ENCODE measurements at regions not wholly inside any gene's neighbourhood (a gene's known extent, or its start where the extent isn't known, plus 50 kb on each side); places are given as distances from the start of the nearest gene placed in this dataset.

DNA sequence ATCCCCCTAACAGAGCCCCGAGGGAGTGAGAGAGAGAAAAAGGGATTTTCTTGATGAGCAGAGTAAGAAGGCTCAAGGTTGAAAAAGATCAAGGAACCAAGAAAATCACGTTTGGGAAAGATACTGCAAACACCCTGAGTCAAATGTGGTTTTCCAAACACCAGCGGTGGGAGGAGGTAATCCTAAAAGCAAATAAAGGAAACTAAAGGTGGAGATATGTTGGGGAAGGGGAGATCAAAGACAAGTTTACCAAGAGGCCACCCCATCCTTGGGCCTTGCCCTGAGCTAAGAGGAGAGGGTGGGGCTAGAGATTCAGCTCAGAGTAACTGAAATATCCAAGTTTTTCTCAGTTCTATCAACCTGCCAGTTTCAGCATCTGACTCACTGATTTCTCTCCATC is 332.3 kb downstream of the ETAA1 start:
- ATAC-seq (no peak), DNase-seq (ENCODE audit: low read depth, low spot score) (no peak), FAIRE-seq (no peak)
- ChIA-PET RAD21 (ENCODE audit: unreplicated experiment) (no interaction called here), CTCF (no interaction called here), POLR2A (no interaction called here), SMC1A (ENCODE audit: uncharacterized antibody, unreplicated experiment) (interaction anchor here (0.7 kb wide), 1 partner anchor 679 kb away, joined by 3 read pairs; no protein-coding TSS in a partner anchor)
- no peaks in the 10 kb centered on the region for H3K36me3 ChIP-seq (ENCODE audit: control insufficient read depth in 2 of 2, insufficient read depth in 2 of 2, low read length in 1 of 2)
- BruUV-seq (replicated peaks), result no TSS peak
- WGBS (ENCODE audit: insufficient coverage, insufficient replicate concordance, low lambda C conversion rate, missing lambda C conversion rate), result 4% methylated on average over 3 of the region's 3 CpGs
- intact Hi-C loops (cut with micrococcal nuclease; ENCODE audit: unreplicated experiment) (no loop called here), in situ Hi-C loops (cut with MboI) (no loop called here)
- H4K20me1 ChIP-seq (ENCODE audit: control insufficient read depth, insufficient read depth), result no peaks in the 10 kb centered on the region
- TF ChIP-seq CHD2 (IDR thresholded peaks at IDR 0.05; ENCODE audit: borderline replicate concordance, low read depth, low read length), result no peak
- TF ChIP-seq SMC3 (IDR thresholded peaks at IDR 0.05; ENCODE audit: borderline replicate concordance, low read length), result no peak
- TF ChIP-seq, protein P1, sequence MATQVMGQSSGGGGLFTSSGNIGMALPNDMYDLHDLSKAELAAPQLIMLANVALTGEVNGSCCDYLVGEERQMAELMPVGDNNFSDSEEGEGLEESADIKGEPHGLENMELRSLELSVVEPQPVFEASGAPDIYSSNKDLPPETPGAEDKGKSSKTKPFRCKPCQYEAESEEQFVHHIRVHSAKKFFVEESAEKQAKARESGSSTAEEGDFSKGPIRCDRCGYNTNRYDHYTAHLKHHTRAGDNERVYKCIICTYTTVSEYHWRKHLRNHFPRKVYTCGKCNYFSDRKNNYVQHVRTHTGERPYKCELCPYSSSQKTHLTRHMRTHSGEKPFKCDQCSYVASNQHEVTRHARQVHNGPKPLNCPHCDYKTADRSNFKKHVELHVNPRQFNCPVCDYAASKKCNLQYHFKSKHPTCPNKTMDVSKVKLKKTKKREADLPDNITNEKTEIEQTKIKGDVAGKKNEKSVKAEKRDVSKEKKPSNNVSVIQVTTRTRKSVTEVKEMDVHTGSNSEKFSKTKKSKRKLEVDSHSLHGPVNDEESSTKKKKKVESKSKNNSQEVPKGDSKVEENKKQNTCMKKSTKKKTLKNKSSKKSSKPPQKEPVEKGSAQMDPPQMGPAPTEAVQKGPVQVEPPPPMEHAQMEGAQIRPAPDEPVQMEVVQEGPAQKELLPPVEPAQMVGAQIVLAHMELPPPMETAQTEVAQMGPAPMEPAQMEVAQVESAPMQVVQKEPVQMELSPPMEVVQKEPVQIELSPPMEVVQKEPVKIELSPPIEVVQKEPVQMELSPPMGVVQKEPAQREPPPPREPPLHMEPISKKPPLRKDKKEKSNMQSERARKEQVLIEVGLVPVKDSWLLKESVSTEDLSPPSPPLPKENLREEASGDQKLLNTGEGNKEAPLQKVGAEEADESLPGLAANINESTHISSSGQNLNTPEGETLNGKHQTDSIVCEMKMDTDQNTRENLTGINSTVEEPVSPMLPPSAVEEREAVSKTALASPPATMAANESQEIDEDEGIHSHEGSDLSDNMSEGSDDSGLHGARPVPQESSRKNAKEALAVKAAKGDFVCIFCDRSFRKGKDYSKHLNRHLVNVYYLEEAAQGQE (IDR thresholded peaks at IDR 0.05; ENCODE audit: low read depth, low read length), result no peak
- TF ChIP-seq, protein P2, sequence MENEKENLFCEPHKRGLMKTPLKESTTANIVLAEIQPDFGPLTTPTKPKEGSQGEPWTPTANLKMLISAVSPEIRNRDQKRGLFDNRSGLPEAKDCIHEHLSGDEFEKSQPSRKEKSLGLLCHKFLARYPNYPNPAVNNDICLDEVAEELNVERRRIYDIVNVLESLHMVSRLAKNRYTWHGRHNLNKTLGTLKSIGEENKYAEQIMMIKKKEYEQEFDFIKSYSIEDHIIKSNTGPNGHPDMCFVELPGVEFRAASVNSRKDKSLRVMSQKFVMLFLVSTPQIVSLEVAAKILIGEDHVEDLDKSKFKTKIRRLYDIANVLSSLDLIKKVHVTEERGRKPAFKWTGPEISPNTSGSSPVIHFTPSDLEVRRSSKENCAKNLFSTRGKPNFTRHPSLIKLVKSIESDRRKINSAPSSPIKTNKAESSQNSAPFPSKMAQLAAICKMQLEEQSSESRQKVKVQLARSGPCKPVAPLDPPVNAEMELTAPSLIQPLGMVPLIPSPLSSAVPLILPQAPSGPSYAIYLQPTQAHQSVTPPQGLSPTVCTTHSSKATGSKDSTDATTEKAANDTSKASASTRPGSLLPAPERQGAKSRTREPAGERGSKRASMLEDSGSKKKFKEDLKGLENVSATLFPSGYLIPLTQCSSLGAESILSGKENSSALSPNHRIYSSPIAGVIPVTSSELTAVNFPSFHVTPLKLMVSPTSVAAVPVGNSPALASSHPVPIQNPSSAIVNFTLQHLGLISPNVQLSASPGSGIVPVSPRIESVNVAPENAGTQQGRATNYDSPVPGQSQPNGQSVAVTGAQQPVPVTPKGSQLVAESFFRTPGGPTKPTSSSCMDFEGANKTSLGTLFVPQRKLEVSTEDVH (IDR thresholded peaks at IDR 0.05; ENCODE audit: low read depth, partially characterized antibody), result no peak
- no peak for TF ChIP-seq SREBF2 (IDR thresholded peaks at IDR 0.05; ENCODE audit: low read length)
- TF ChIP-seq, protein P3, sequence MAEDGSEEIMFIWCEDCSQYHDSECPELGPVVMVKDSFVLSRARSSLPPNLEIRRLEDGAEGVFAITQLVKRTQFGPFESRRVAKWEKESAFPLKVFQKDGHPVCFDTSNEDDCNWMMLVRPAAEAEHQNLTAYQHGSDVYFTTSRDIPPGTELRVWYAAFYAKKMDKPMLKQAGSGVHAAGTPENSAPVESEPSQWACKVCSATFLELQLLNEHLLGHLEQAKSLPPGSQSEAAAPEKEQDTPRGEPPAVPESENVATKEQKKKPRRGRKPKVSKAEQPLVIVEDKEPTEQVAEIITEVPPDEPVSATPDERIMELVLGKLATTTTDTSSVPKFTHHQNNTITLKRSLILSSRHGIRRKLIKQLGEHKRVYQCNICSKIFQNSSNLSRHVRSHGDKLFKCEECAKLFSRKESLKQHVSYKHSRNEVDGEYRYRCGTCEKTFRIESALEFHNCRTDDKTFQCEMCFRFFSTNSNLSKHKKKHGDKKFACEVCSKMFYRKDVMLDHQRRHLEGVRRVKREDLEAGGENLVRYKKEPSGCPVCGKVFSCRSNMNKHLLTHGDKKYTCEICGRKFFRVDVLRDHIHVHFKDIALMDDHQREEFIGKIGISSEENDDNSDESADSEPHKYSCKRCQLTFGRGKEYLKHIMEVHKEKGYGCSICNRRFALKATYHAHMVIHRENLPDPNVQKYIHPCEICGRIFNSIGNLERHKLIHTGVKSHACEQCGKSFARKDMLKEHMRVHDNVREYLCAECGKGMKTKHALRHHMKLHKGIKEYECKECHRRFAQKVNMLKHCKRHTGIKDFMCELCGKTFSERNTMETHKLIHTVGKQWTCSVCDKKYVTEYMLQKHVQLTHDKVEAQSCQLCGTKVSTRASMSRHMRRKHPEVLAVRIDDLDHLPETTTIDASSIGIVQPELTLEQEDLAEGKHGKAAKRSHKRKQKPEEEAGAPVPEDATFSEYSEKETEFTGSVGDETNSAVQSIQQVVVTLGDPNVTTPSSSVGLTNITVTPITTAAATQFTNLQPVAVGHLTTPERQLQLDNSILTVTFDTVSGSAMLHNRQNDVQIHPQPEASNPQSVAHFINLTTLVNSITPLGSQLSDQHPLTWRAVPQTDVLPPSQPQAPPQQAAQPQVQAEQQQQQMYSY (CRISPR knock-in tag; IDR thresholded peaks at IDR 0.05), result no peak
- no peak for TF ChIP-seq BHLHE40 (IDR thresholded peaks at IDR 0.05; ENCODE audit: borderline replicate concordance in 1 of 2, low read depth in 2 of 2, low read length in 1 of 2)
- no peak for TF ChIP-seq SMAD5 (IDR thresholded peaks at IDR 0.05; ENCODE audit: low read depth)
- TF ChIP-seq SPI1 (IDR thresholded peaks at IDR 0.05; ENCODE audit: borderline replicate concordance, insufficient read depth, low read depth, low read length), result no peak
- no peaks in the 10 kb centered on the region for H3K4me1 ChIP-seq (ENCODE audit: control insufficient read depth, insufficient read depth, low read length)
- no peak overlapping the region for H3K4me3 ChIP-seq
- no peaks in the 10 kb centered on the region for H3K9me3 ChIP-seq (replicated peaks; ENCODE audit: control insufficient read depth, insufficient read depth, low read length)
- no peaks in the 10 kb centered on the region for H3K79me2 ChIP-seq (ENCODE audit: control insufficient read depth, insufficient read depth, low read length)
- H2AFZ ChIP-seq (ENCODE audit: control insufficient read depth, low read depth, low read length), result no peak overlapping the region
- no peak overlapping the region for H3K27ac ChIP-seq (ENCODE audit: control insufficient read depth, insufficient read depth)
- no peak overlapping the region for H3K9ac ChIP-seq (ENCODE audit: control insufficient read depth, insufficient read depth, low read length)
- 0 out of 4 replicates have a peak, but pooled peaks cover 0 to 2% of the 10 kb centered on the region in 2 experiments for H3K27me3 ChIP-seq (replicated peaks in 1 of 2; ENCODE audit: control insufficient read depth in 2 of 2, insufficient read depth in 2 of 2, low read length in 1 of 2)
- no peak overlapping the region for H3K4me2 ChIP-seq (ENCODE audit: control insufficient read depth, insufficient read depth)

Data from GM12878 (cell line).